GM19467 (cell line): ENCODE measurements at regions not wholly inside any gene's neighbourhood (a gene's known extent, or its start where the extent isn't known, plus 50 kb on each side); places are given as distances from the start of the nearest gene placed in this dataset.

Source experiments
- ATAC-seq: cut with Tn5 transposase; IDR thresholded peaks from one replicate; pipeline ENCODE4 v1.9.1; 2021; ENCODE audit warnings: mild to moderate bottlenecking, moderate library complexity; ENCODE audit not compliant: unreplicated experiment

DNA sequence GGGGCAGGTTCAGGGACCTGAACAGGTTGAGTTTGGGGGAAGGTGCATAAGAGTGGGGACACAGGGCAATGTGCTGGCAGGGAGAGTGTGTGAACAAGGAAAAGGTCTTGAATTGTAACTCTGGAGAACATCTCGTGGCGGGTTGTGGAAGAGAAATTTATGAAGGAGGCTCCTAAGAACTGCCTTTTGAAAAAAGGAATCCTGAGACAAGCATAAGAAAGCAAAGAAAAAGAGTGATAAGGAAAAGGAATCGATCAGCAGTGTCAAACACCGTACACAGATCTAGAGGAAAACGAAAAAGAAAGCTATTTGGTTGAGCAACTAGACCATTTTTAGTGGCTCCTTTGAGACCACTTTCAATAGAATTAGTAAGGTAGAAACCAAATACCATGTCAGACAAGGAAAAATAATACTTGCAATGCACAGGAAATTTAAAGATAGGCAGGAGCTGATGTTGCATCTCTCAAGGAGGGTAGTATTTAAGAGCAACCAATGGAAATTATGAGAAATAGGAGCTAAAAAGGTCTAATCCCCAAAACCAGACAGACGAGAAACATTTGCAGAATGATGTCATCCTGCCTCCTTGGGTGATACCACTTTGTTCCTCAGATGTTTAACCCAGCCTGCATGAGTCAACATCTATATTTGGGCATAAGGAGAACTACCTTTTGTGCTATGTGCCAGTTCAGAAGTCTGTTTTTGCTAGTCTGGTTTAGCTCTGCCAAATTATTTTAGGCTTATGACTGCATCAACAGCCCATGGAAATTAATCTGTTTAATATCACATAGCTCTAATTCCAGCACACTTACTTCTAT, 64.5 kb upstream of the STK38L start:
- ATAC-seq, result peak; percentile 87

DNA sequence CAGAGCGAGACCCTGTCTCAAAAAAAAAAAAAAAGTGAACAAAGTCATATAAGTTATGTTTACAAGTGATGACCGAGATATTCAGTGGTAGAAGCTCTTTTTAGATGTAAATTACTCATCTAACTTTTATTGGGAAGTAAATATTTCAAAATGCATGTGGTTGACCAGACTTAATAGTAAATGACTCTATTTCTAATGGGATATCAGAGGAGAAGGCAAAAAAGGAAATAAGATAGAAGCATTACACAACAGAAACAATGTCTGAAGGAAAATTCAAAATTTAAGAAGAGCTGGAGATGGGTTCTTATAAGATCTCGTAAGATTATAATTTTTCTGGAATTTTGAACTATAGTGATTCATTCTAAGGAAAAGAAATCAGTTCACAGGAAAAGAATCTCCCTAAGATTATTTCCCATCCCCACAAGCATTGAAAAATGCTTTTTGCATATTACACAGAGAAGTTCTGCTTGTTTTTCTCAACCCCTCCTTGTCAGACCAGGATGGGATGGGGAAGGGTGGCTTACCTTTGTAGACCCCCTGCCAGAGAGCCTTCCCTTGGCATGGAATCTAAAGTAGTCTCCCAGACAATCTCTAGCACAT, 63.1 kb upstream of the STK38L start:
- no peak for ATAC-seq

DNA sequence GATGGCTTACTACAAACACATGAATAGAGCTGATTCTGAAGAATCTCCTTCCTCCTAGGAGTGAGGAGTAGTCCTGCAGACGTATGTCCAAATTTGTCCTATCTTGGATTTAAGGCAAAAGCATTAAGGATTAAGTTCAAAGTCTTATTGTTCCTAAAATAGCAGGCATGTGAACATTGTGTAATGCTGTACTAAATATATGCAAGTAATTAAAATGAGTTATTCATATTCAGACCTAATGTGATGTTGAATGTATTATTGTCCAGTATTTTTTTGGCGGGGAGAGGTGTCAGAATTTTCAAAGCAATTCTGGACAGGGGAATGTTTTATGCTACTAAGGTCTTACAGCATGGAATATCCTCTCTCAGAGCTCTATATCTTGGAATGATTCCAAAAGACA, 60.7 kb upstream of the STK38L start:
- ATAC-seq, result no peak

DNA sequence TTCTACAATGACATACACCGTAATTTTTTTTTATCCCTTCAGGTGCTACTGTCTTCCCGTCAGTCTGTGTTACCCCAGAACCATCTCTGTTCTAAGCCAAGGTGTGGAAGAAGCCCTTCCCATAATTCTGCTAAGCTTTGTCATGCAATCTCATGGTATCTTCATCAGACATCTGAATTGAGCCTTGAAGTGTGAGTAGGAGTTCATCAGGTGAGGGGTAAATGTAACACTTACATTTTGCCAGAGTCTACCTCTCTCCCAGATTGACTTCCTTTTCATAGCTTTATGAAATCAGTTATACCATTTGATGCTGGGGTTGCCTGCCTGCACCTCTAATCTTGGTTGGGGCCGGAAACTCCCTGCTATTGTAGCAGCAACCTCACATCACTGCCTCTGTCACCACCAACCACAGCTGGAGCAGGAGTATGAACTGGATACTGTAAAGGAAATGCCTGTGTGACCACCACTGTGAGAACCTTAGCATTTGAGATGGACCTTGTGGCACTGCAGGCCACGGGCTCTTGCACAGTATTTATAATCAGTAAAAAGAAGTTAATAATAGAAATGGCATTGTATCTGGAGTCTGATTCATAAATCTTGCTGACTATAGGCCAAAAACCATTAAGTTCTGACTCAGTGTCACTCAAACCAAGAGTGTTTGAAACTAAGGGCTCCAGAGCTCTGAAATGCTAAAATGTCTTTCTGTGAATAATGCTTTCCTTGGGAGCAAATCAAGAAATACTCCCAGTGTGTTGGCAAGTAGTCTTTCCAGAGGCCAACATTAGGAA, 58.7 kb upstream of the STK38L start:
- ATAC-seq, result peak; percentile 86

DNA sequence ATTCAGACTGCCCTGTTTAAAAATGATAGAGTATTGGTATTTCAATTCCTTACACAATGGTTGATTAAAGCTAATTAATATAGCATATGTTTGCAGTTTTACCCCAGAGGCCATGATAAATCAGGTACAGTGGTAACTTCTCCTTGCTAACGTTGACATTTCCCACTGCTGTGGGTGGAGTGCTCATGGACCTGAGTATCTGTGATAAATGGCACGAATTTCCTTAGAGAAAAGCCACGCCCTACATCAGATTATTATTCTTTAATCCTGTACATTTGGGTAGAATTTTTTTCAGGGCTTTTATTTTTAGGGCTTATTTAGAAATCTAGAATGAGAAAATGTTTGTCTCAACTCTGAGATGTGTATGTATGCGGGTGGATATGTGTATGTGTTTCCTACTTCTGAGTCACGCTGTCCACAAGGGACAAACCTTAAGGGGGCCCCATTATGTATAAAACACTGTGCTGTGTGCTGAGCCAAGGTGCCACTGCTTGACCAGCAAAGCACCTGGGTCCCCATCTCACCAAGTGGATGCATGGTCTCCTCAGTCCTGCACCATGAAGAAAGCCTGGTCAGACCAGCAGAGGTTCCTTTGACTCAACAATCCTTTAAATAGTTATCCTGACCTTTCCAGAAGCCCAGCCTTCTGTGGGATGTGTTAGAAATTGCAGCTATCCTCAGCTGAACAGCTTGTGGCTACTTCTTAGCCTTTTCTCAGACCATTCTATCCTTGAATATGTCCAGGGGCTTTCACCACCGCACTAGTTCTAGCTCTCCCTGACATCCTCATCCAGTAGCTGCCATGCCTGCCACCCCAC, 57.9 kb upstream of the STK38L start:
- ATAC-seq, result no peak

DNA sequence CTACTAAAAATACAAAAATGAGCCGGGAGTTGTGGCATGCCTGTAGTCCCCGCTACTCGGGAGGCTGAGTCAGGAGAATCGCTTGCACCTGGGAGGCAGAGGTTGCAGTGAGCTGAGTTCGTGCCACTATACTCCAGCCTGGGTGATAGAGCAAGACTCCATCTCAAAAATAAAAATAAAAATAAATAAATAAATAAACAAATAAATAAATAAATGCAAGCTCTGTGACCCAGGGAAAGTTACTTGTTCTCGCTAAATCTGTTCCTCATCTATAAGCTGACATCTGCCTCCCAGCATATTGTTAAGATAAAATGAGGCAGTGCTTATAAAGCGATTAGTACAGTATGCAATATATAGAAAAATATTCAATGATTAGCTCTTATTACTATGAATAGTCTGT, 56.4 kb upstream of the STK38L start:
- no peak for ATAC-seq

DNA sequence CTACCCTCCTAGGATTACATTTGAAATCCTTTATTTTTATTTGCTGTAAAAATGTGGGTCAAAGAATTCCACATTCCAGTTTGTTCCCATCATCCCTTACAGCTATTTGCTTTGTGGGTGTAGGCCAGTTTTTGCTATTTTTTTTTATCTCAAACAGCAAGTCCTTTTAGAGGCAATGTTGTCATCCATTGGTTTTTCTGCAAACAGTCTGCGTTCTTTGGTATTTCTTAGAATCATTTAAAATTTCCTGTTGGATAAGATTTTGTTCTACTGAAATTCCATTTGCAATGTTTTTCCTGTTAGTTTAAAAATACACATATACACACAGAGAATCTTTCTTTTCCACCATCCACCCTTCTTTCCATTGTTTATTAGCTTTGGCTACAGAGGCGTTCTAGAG, 53.3 kb upstream of the STK38L start:
- ATAC-seq, result no peak

DNA sequence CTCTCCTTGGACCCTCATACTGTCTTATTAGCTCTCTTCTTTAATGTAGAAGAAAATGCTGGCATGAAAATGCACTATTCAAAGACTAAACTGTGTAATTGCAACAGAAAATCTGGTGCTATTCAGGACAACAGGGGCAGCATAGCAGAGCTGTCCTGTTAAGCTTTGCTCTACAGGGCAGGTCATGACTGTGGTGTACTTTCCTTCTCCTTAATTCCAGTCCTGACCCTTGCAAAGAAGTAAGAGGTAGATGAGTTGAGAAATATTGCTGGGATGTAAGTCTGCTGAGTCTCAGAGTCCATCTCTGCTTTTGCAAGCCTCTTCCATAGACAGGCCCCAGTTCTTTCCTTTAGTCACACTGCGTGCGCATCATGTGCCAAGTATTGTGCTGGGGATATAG, 52.6 kb upstream of the STK38L start:
- no peak for ATAC-seq

DNA sequence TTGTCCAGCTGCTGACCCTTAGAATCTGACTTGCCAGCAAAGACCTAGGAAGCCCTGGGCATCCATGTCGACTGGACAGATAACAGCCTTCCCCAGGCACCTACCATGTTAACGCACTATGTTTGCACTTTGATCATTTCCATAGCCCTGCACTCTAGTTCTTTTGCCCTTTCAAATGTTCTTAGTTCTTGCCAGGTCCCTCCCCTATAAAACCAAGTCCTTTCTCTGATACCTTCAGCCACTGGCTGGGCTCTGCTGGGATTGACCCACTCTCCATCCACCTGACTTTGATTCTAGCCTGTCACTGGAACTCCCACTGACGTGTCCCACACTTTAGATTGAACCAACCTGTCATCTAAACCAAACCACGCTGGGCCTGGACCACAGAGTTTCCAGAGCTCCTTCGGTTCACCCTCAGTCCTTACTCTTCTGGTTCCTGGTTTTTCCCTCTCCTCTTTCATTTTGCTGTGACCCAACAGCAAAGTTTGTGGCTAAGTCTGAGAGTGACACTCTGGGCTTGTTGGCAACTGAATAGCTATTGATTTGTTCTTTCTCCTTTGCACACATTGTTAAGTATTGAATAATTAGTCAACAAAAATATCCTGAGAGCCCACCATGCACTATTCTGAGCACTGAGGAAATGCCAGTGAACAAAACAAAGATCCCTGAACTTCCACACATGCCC, 51.8 kb upstream of the STK38L start:
- ATAC-seq, result no peak

DNA sequence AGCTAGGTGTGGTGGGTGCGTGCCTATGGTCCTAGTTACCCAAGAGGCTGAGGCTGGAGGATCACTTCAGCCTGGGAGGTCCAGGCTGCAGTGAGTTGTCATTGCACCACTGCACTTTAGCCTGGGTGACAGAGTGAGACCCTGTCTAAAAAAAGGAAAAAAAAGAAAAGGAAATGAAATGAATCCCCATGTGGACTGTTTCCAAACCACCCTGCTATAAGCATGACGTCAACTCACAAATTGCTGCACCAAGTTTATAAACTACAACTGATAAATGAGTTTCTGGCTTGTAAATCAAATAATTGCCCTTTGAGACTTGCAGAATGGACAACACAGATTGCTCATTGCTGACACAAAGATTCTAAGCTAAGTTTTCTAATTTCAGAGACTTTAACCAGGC, 51.0 kb upstream of the STK38L start:
- no peak for ATAC-seq

DNA sequence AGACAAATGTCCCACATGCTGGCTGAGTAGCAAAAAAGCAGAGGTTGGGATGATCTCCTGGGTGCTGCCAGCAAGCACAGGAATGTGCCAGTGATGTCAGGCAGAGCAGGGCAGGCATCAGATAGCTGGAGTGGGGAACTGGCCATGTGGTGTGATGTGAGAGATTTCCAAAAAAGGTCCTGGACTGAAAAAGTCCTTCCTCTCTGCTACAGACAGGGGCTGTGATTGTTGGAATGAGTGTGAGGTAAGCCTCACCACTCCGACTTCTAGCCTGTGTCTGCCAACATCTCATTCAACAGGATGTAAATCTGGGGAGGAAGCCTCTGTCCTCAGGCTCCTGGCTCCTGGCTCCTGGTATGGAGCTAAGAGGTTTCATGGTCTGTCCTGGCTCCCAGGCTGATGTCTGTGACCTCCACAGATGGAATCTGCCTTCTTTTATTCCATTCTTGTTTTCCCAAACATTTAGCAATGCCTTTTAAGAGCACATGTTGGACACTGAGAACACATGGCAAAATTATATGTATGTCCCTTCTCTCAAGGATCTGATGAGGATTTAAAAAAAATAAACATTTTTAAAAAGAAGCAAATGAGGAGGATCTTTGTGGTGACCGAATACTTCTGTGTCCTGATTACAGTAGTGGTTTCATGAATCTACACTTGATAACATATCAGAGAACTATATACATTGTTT, 50.1 kb upstream of the STK38L start:
- no peak for ATAC-seq
